Uterus (tissue), 2 donors: ENCODE measurements at regions not wholly inside any gene's neighbourhood (a gene's known extent, or its start where the extent isn't known, plus 50 kb on each side); places are given as distances from the start of the nearest gene placed in this dataset.
"Not testable (repeated sequence)": the region's sequence is repeated elsewhere in the genome, so short reads cannot be mapped to it uniquely, and the experiment has no call there.

Source experiments
- CTCF ChIP-seq, 4 experiments: fragments of 200-600 bp in 2 of 4; fragments of 450-650 bp in 2 of 4; sonication (generic) in 2 of 4; IDR thresholded peaks; one replicate each; pipeline ENCODE4 v1.5.1; 2016 to 2019; ENCODE audit warnings: antibody characterized with exemption in 4 of 4, mild to moderate bottlenecking in 2 of 4, moderate library complexity in 1 of 4
- POLR2A ChIP-seq, 2 donors: fragments of 450-650 bp; IDR thresholded peaks; one replicate each; pipeline ENCODE4 v1.6.1; 2016; ENCODE audit warnings: antibody characterized with exemption in 2 of 2, mild to moderate bottlenecking in 1 of 2, moderate library complexity in 1 of 2

- TF ChIP-seq POLR2A, CTCF (IDR thresholded peaks at IDR 0.05): not testable (repeated sequence)
Measured at GRCh38 chr4:179726491-179726890, 2284.3 kb upstream of the AGA start.
